ENCODE measurements at regions not wholly inside any gene's neighbourhood (a gene's known extent, or its start where the extent isn't known, plus 50 kb on each side); places are given as distances from the start of the nearest gene placed in this dataset.
"Not testable (repeated sequence)": the region's sequence is repeated elsewhere in the genome, so short reads cannot be mapped to it uniquely, and the experiment has no call there.

DNA sequence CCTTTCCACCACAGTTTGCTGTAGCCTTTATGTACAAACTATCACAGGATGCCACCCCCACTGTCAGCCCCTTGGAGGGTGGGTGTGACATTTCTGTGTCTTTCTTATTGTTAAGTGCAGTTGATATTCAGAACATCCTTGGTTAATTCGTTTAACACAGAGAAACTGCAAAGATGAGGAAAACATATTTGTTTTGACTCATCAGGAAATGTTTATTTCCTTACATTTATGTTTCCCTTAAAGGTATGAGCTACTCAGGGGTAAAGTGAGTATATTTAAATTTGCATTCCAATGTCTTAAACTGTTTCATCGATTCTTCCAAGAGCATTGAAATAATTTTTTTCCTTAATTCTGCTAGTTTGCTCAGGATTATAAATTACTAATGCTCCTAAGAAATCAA is 243.4 kb downstream of the RDH14 start:
- DNase-seq (ENCODE audit: low spot score), result no peak

DNA sequence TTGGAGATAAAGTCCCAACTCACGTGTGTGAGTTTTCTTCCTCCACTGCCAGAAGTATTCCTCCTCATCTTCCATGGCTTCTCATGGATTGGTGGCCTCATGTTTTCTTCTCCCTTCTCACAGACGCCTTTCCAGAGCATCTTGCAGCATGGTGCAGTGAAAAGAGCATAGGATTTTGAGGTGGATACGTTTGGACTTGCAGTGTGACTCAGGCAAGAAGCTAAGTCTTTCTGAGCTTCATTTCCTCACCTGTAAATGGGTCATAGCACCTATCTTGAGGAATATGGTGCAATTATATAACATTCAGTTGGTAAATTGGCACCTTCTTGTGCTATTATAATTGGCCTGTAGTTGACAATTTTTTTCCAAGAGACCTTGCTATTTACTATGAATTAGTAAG is 247.6 kb downstream of the RDH14 start:
- no peak for DNase-seq (ENCODE audit: low spot score)

DNA sequence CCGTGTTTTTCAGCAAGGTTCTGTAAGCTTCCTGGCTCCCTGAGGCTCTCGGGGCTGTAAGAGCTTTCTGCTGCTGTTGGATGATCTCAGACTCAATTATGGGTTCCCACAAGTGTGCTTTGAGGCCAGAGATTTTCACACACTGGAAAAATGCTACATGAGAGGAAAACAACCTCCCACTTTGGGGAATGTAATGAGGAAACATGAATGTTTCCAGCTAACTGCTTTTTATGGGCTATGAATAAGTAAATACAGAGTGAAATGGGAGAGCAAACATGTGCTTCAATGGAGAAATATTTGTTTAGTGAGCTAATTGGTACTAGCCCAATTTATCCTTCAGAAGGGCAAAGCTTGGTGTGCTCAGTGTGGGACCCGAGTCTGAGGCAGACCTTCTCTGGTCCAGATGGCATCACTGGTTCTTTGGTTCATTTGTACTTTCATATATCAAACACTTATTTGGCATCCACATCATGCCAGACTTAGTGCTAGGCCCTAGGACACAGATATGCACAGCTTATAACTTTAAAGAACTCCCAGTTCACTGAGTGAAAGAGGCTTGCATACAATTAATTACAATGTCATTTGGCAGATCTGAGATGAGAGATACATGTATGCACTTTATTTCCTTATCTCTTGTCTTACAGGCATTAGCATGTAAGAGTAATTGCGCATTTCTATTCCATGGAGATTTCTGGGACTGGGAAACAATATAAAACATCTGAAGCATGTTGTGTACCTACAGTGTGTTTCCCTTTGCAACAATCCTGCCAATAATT is 248.8 kb downstream of the RDH14 start:
- no peak for DNase-seq (ENCODE audit: low spot score)

DNA sequence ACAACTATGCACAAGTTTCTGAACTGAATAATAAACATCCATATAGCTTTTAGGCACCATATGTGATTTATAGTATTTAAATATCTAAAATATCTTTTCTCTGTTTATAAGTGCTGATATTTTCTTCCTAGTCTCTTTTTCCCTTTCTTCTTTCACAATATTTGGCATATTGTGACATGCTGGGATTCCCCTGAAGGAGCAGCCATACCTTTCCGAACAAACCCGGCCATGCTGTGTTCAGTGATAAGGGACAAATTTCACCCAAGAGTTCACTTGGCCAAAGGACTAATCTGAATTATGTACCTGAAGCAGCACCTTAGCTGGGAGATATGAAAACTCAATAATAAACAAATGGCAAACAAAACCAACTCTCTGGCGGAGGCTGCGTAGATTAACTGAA is 250.8 kb downstream of the RDH14 start:
- no peak for DNase-seq (ENCODE audit: low spot score)

DNA sequence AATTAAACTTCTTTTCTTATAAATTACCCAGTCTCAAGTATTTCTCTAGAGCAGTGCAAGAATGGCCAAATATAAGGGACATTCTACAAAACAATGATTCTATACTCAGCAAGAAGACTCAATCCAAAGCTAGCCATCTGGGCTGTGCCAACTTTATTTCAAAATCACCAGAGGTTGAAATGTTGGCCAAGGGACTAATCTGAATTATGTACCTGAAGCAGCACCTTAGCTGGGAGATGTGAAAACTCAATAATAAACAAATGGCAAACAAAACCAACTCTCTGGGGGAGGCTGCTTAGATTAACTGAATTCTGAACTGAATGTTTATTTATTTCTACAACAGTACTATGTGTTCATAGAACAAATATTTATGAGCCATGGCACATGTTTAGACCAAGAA is 251.3 kb downstream of the RDH14 start:
- no peak for DNase-seq (ENCODE audit: low spot score)

DNA sequence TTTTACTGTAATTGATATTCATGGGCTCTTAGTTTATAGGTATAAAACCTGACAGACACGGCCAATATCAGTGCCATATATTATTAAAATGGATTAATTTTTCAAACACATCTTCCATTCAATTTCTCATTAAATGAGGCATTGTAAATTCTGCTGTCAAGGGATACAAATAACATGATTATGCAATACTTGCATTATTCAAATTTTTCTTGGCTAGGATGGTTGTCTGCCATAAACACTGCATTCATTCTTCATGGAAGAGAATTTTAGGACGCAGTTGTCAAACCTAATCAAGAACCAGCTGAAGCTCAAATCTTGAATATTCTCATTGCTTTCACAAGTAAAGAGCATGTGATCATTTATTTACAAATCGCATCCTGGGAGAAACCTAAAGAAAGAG is 255.6 kb downstream of the RDH14 start:
- DNase-seq (ENCODE audit: low spot score), result no peak

DNA sequence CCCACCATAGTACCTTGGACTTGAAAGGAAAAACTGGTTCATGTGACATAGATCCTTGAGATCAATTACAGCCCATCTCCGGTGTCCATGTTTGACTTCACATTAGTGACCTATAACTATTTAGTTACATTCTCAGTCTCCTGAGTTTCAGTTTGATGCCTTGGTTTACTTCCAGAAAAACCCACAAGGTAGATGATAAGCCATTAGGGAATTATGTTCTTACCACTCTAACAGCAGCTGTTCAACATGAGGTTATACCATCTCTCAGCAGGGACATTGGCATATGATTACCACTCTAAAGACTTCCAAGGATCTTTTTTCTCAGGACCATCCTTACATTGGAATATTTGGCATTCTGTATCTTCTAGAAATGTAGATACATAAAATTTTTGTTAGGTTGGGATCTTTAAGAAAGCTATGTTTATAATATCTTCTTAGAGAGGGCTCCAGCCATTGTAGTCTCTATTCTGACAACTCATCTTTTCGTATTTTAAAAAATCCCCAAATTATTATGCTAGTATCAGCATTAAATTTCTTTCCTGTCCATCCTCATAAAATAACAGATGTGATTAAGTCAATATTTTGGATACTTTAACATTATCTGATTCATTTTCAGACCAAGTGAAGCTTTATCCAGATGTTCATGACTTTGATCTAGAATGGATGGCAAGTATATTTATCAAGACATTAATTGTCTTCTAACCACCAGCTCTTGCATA is 258.9 kb downstream of the RDH14 start:
- no peak for DNase-seq (ENCODE audit: low spot score)

DNA sequence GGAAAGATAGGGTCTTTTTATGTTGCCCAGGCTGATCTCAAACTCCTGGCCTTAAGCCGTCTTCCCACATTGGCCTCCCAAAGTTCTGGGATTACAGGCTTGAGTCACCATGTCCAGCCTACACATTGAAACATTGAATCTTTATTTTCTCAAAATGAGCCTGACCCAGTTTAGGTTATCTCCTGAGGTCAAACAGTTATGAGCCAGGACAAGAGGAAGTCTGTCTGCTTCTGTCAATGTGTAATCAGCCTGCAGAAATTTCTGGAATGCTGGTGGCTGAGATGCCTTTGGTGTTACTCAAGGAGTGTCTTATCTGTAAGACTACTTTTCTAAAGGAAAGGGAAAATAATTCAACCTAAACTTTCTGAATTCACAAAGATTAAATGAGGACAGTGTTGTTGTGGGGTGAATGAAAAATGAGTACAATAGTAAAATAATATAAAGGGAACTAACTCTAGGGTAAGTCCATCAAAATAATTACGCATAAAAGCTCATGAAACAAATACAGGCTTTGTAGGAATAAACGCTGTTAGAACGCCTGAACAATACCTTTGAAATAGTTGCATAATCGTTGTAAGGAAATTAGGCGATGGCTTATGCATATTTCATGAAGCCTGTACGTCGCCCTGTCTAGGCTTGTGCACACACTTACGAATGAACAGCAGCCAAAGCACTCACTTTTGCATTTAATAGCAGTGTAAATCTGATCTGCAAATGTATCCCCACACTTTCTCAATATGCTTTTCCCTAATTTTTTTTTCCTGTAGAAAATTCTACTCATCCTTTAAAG is 260.8 kb downstream of the RDH14 start:
- DNase-seq (ENCODE audit: low spot score), result no peak

DNA sequence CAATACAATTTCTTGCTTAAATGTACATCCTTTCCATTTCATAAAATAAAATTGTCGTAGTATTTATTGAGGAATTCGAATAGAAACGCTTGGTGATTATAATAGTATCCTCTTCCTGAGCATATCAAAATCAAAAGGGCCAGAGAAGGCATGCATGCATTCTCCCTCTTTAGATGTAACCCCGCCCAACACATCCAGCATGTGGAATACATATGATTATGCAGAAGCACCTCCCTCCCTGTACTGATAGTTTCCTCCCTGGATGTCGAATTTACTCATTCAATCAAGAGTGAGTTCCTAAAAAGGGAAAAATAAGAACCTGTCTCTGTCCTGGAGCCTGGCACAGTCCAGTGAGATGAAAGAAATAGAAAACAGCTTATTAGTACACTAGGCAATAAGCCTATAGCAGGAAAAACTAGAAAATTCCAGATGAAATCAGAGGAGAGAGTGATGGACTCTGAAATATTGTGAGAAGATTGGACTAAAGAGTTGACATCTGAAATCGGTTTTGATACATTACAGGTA is 262.9 kb downstream of the RDH14 start:
- DNase-seq (ENCODE audit: low spot score), result no peak

DNA sequence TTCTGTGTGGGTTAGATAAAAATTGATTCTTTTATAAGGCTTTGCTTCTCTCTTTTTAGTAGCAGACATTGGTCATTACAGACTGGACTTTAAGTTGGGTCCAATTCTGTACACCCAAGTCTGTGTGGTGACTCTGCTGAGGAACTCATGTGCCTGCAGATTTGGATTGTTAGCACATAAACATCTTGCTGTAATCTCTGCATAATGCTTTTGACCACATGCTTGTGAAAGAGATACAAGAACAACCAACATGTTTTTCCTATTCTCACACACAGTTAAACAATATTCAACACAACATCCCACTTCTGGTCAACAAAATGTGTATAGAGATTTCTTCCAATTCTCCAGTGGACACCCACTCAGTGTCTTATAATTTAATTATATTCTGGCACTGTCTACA is 270.1 kb downstream of the RDH14 start:
- DNase-seq (ENCODE audit: low spot score), result no peak

DNA sequence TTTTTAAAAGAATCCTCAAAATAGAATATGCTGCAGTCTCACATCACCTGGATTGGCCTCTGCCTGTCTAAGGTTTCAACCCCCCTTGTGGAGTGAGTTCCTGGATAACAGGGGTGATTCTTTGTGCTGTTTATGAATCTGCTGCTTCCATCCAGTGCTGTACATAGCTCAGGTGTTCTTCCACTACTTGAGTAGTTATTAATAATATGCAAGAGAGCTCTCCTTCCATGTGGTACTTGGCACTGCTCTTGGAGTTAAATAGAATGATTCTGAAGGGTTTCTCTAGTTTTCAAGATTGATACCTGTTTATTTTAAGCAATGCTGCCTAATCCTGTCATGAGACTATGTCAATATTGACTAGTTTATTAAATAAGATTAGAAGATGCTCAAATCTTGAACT is 273.6 kb downstream of the RDH14 start:
- no peak for DNase-seq (ENCODE audit: low spot score)

DNA sequence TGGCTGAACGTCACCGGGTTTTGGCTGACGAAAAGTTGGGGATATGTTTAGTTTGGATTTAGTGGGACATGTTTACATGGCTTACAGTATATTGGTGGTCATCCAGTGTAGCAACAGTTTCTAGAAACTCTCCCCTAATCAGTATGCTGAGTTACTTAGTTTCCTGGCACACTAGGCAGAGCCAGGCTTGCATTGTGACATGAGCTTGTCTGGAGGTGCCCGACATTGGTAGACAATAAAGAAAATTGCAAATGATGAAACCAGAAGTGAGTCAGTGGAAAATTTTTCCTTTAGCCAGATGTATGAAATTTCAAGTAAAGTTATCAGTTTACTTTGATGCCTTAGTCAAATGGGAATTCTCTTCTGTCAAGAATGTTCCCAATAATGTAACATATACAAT is 276.1 kb downstream of the RDH14 start:
- no peak for DNase-seq (ENCODE audit: low spot score)

DNA sequence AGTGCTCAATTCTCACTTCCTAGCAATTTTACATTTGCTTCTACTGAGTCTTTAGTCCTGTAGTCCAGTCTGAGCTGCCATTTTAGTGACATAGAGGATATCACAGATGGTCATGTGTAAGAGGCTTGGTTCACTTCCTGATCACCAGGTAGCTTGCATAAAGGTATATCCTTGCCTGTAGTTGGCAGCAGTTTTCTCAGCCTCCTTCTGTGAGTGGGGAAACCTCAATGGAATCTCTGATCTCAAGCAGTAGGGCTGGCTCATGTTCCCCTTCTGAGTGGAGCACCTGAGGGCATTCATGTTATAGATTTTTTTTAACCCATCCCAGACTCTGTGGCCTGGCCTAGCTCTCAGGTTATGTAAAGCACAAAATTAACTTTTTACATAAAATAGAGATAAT is 278.4 kb downstream of the RDH14 start:
- DNase-seq (ENCODE audit: low spot score), result no peak

DNA sequence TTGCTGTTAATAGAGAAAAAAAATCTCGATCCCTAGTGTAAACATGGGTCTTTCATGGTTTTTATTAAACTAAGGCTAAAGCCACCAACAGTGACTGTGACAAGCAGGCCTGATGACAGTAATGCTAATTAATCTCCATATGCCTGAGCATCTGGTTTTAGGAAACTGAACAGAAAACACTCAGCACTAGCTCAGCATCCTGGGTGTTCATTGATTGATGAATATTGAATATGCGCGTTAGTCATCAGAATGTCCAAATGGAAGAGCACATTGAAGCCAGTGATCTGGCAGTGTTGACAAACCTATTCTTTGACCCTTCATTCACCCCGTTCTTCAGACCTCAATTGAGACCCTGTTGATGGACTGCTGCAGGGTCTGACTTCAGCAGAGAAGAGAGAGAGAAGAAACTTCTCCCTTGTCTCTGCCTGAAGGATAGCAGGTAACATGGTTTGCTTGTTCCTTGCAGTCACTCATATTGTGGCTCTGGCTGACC is 283.8 kb downstream of the RDH14 start:
- DNase-seq (ENCODE audit: low spot score), result no peak

DNA sequence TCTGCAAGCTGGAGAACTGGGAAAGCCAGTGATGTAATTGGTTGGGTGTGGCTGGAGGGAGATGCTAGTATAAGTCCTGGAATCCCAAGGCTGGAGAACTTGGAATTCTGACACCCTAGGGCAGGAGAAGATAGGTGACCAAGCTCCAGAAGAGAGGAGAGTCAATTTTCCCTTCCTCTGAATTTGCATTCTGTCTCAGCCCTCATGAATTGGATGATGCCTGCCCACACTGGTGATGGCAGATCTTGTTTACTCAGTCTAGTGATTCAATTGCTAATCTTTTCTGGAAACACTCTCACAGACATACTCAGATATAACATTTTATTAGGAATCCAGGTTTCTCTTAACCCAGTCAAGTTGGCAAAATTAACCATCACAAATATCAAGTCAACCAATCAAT is 287.2 kb downstream of the RDH14 start:
- no peak for DNase-seq (ENCODE audit: low spot score)

DNA sequence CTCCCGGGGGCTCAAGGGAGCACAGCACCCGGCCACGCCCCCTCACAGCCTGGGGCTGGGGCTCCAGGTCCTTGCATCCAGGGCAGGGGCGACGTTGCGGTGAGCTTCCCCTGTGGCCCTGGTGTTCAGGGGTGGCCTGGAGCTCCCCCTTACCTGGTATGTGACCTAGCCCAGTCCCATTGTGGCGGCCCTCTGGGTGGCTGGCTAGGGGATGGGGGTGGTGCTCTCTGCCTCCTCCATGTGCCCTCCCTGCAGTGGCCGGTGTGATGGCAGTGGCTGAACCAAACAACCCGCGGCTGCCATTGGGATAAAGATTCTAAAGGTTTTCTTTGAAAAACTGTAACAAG is 288.3 kb downstream of the RDH14 start:
- DNase-seq (ENCODE audit: low spot score), result no peak

DNA sequence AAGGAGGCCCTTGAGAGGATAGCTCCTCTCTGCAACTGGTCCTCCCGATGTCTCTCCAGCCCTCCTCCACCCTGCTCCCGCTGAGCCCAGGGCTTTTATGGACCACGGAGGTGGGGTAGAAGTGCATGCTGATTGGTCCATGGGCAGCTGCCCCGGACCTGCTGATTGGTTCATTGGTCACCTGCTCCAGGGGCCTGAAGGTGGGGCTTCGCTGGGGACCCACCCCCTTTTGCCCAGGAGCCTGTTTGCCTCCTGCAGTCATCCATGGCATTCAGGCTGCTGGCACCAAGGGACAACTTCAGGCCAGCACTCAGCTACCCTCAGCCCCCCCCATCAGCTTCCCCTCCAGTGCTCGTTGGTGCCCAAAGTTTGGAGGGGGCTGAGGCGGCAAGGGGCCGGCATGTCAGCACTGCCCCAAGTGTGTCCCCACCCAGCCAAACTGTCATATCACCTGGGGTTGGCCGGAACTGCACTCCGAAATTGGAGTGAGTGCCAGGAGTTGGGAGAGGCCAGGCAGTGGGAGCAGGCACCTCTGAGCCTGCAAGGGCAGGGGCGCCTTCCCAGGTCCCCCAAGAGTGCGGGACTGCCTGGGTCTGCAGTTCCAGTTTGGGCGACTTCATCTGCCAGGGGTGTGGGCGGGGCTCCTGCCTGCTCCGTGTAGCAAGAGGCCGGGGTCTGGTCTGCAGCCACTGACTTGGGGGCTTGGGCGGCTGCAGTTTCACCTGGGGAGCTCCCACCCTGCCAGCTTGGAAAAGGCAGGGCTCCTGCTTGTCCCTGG is 288.9 kb downstream of the RDH14 start:
- no peak for DNase-seq (ENCODE audit: low spot score)

DNA sequence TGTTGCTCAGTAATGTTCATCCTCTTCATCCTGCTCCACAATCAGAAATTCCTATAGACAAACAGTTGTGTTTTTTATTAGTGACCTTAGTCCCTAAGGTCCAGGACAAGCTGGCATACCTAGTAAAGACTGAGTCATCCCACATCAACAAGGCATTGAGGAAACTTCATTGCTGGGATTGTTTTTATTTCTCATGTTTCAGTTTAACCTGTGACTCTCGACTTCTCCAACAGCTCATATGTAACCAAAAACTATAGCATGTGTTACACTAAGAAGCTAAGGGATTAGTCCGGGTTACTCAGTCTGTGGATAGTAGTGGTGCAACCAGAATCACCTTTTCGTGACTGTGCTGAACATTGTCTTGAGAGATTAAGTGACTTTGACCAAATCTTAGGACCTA is 292.1 kb downstream of the RDH14 start:
- no peak for DNase-seq (ENCODE audit: low spot score)

DNA sequence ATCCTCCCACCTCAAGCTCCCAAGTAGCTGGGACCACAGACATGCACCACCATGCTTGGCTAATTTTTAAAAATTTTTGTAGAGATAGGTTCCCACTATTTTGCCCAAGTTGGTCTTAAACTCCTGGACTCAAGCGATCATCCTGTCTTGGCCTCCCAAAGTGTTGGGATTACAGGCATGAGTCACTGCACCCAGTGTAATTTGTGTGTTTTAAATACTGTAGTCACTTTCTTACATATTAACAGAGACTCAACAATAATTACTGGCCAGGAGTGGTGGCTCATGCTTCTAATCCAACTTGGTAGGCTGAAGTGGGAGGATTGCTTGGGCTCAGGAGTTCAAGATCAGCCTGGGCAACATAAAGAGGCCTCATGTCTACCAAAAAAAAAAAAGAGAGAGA is 293.0 kb downstream of the RDH14 start:
- DNase-seq (ENCODE audit: low spot score), result no peak

DNA sequence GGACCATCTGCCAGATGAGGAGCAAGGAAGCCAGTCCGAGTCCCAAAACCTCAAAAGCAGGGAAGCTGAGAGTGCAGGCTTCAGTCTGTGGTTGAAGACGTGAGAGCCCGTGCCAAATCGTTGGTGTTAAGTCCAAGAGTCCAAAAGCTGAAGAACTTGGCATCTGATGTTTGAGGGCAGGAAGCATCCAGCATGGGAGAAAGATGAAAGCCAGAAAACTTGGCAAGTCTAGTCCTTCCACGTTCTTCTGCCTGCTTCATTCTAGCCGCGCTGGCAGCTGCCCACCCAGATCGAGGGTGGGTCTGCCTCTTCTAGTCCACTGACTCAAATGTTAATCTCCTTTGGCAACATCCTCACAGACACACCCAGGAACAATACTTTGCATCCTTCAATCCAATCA is 293.8 kb downstream of the RDH14 start:
- not testable (repeated sequence) for DNase-seq (ENCODE audit: low spot score)
